GM23338 (cell line): ENCODE measurements at regions not wholly inside any gene's neighbourhood (a gene's known extent, or its start where the extent isn't known, plus 50 kb on each side); places are given as distances from the start of the nearest gene placed in this dataset.

Experiments
- ATAC-seq: fragments of 200-7000 bp; cut with Tn5 transposase; 3 replicates; pipeline ENCODE4 v1.9.1; 2020
- DNase-seq: peaks from one replicate; pipeline ENCODE4 v3.0.0-alpha.2; 2015; ENCODE audit warnings: low spot score
- H2AFZ ChIP-seq: fragments of 200-600 bp; sonication (generic); 2 replicates; pipeline ENCODE4 v1.8.0; 2016; ENCODE audit warnings: antibody characterized with exemption, mild to moderate bottlenecking, moderate library complexity
- H3F3A ChIP-seq: fragments of 200-600 bp; sonication (generic); replicated peaks from 2 replicates; pipeline ENCODE4 v1.8.0; 2017; ENCODE audit warnings: antibody characterized with exemption, mixed run types, low read depth
- H3K27ac ChIP-seq: fragments of 200-600 bp; sonication (generic); 2 replicates; pipeline ENCODE4 v1.6.1; 2016; ENCODE audit warnings: low read depth
- H3K27me3 ChIP-seq: fragments of 200-600 bp; sonication (generic); 2 replicates; pipeline ENCODE4 v1.8.0; 2016; ENCODE audit warnings: mild to moderate bottlenecking, mixed run types, moderate library complexity; ENCODE audit not compliant: insufficient read depth
- H3K36me3 ChIP-seq: fragments of 200-600 bp; sonication (generic); 2 replicates; pipeline ENCODE4 v1.8.0; 2016; ENCODE audit warnings: mild to moderate bottlenecking; ENCODE audit not compliant: insufficient read depth
- H3K4me1 ChIP-seq: fragments of 200-600 bp; sonication (generic); 2 replicates; pipeline ENCODE4 v1.8.0; 2016; ENCODE audit warnings: mild to moderate bottlenecking, moderate library complexity; ENCODE audit not compliant: insufficient read depth
- H3K4me2 ChIP-seq: fragments of 200-600 bp; sonication (generic); 2 replicates; pipeline ENCODE4 v1.7.1; 2017; ENCODE audit warnings: mixed run types
- H3K4me3 ChIP-seq: fragments of 200-600 bp; sonication (generic); 2 replicates; pipeline ENCODE4 v1.6.1; 2016; ENCODE audit warnings: mixed run types
- H3K79me2 ChIP-seq: fragments of 200-600 bp; sonication (generic); replicated peaks from 2 replicates; pipeline ENCODE4 v1.8.0; 2017; ENCODE audit warnings: mild to moderate bottlenecking; ENCODE audit not compliant: insufficient read depth
- H3K9me2 ChIP-seq: fragments of 200-600 bp; sonication (generic); 2 replicates; pipeline ENCODE4 v1.8.0; 2017; ENCODE audit not compliant: insufficient read depth
- H4K20me1 ChIP-seq: fragments of 200-600 bp; sonication (generic); replicated peaks from 2 replicates; pipeline ENCODE4 v1.8.0; 2017; ENCODE audit warnings: mild to moderate bottlenecking; ENCODE audit not compliant: insufficient read depth
- H3K27ac Mint-ChIP-seq: 2 replicates; pipeline ENCODE4 v1.8.0; 2020; ENCODE audit warnings: inconsistent platforms, mild to moderate bottlenecking, moderate library complexity, mixed read lengths
- H3K27me3 Mint-ChIP-seq: 3 replicates; pipeline ENCODE4 v1.8.0; 2022; ENCODE audit warnings: low read depth, mild to moderate bottlenecking, moderate library complexity, mixed read lengths, inconsistent platforms; ENCODE audit not compliant: insufficient read depth, poor library complexity
- H3K36me3 Mint-ChIP-seq: 3 replicates; pipeline ENCODE4 v1.8.0; 2021; ENCODE audit warnings: low read depth, mild to moderate bottlenecking, inconsistent platforms, moderate library complexity, mixed read lengths
- H3K4me1 Mint-ChIP-seq: 3 replicates; pipeline ENCODE4 v1.8.0; 2020; ENCODE audit warnings: mild to moderate bottlenecking, inconsistent platforms, mixed read lengths
- H3K4me3 Mint-ChIP-seq: 3 replicates; pipeline ENCODE4 v1.8.0; 2021; ENCODE audit warnings: moderate library complexity, mild to moderate bottlenecking, inconsistent platforms, mixed read lengths
- H3K9me3 Mint-ChIP-seq: 3 replicates; pipeline ENCODE4 v1.8.0; 2020; ENCODE audit warnings: moderate library complexity, mild to moderate bottlenecking, inconsistent platforms, mixed read lengths
- CREB1 ChIP-seq: fragments of 250-450 bp; sonication (Bioruptor Pico); IDR thresholded peaks from 2 replicates; pipeline ENCODE4 v1.5.0; 2020; ENCODE audit warnings: low read depth, mild to moderate bottlenecking, moderate library complexity
- EZH2 ChIP-seq: fragments of 200-600 bp; sonication (generic); IDR thresholded peaks from one replicate; pipeline ENCODE4 v1.8.0; 2017; ENCODE audit warnings: antibody characterized with exemption, mild to moderate bottlenecking, low read depth; ENCODE audit not compliant: unreplicated experiment
- EZH2phosphoT487 ChIP-seq: fragments of 200-600 bp; sonication (generic); IDR thresholded peaks from one replicate; pipeline ENCODE4 v1.8.1; 2018; ENCODE audit warnings: antibody characterized with exemption; ENCODE audit not compliant: unreplicated experiment
- JUNB ChIP-seq: IDR thresholded peaks from one replicate; pipeline ENCODE4 v1.6.1; 2016; ENCODE audit warnings: antibody characterized with exemption; ENCODE audit not compliant: unreplicated experiment
- NANOG ChIP-seq: IDR thresholded peaks from 2 replicates; pipeline ENCODE4 v1.6.1; 2016; ENCODE audit warnings: antibody characterized with exemption, borderline replicate concordance
- POLR2AphosphoS5 ChIP-seq: IDR thresholded peaks from 2 replicates; pipeline ENCODE4 v1.6.1; 2016; ENCODE audit warnings: antibody characterized with exemption, low read depth
- STAT1 ChIP-seq: IDR thresholded peaks from one replicate; pipeline ENCODE4 v1.6.1; 2016; ENCODE audit warnings: antibody characterized with exemption; ENCODE audit not compliant: unreplicated experiment
- ZNF114 ChIP-seq: fragments of 250-450 bp; sonication (Bioruptor Pico); IDR thresholded peaks from 2 replicates; pipeline ENCODE4 v1.5.0; 2020; ENCODE audit warnings: mild to moderate bottlenecking, moderate library complexity
- ZNF331 ChIP-seq: fragments of 250-450 bp; sonication (Bioruptor Pico); IDR thresholded peaks from 2 replicates; pipeline ENCODE4 v1.5.0; 2020; ENCODE audit warnings: low read depth, mild to moderate bottlenecking, moderate library complexity
- TF ChIP-seq, protein P1 (sequence below): IDR thresholded peaks from one replicate; pipeline ENCODE4 v1.6.1; 2018; ENCODE audit warnings: antibody characterized with exemption; ENCODE audit not compliant: unreplicated experiment
- TF ChIP-seq, protein P2 (sequence below), 2 experiments: fragments of 200-600 bp in 1 of 2; sonication (generic) in 1 of 2; conservative IDR thresholded peaks; 2 replicates each; pipeline versions ENCODE4 v1.5.1 to v1.6.1; 2016 to 2017; ENCODE audit warnings: antibody characterized with exemption in 2 of 2, low read depth in 2 of 2, mild to moderate bottlenecking in 2 of 2, moderate library complexity in 1 of 2
- TF ChIP-seq, protein P3 (sequence below): fragments of 250-450 bp; sonication (Bioruptor Pico); IDR thresholded peaks from 2 replicates; pipeline ENCODE4 v1.5.0; 2020; ENCODE audit warnings: mild to moderate bottlenecking, moderate library complexity
- TF ChIP-seq, protein P4 (sequence below): IDR thresholded peaks from 2 replicates; pipeline ENCODE4 v1.6.1; 2016; ENCODE audit warnings: antibody characterized with exemption

DNA sequence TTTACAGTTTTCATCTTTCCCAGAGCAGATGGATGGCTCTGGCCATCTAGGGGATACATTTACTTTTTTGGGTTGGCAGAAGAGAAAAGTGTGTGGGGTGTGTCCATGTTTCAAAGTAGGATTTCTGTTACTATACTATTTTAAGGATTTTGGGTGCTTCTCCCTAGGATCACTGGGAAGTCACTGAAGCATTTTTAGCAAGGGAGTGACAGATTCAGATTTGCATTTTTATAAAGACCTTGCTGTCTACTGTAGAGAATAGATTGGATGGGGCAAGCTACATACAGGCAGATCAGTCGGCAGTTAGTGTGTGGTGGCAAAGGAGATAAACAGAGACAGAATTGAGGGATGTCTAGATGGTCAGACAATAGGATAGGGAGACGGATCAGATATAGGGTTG lies 122.5 kb downstream of the TBX19 start:
- H3K27ac Mint-ChIP-seq: no peak overlapping the region
- H2AFZ ChIP-seq: no peak overlapping the region
- H3K27me3 Mint-ChIP-seq: peaks cover 1% of the 10 kb centered on the region
- H3K36me3 ChIP-seq: no peaks in the 10 kb centered on the region
- no peak for ATAC-seq
- peaks cover 13% of the 10 kb centered on the region for H3K4me1 ChIP-seq
- H3K9me3 Mint-ChIP-seq: no peaks in the 10 kb centered on the region
- H3F3A ChIP-seq: no peaks in the 10 kb centered on the region
- H3K9me2 ChIP-seq: 0 out of 2 replicates have a peak, but pooled peaks cover 14% of the 10 kb centered on the region
- H3K4me3 ChIP-seq: no peak overlapping the region
- H3K4me3 Mint-ChIP-seq: no peak overlapping the region
- H3K27me3 ChIP-seq: no peaks in the 10 kb centered on the region
- H3K36me3 Mint-ChIP-seq: no peaks in the 10 kb centered on the region
- no peak for DNase-seq
- H3K79me2 ChIP-seq: no peaks in the 10 kb centered on the region
- no peaks in the 10 kb centered on the region for H4K20me1 ChIP-seq
- TF ChIP-seq ZNF331 (CRISPR knock-in tag) (no peak), EZH2 (no peak), CREB1 (no peak), STAT1 (no peak), ZNF114 (CRISPR knock-in tag) (no peak), POLR2AphosphoS5 (no peak), NANOG (no peak), JUNB (no peak), EZH2phosphoT487 (no peak)
- TF ChIP-seq, protein P1, sequence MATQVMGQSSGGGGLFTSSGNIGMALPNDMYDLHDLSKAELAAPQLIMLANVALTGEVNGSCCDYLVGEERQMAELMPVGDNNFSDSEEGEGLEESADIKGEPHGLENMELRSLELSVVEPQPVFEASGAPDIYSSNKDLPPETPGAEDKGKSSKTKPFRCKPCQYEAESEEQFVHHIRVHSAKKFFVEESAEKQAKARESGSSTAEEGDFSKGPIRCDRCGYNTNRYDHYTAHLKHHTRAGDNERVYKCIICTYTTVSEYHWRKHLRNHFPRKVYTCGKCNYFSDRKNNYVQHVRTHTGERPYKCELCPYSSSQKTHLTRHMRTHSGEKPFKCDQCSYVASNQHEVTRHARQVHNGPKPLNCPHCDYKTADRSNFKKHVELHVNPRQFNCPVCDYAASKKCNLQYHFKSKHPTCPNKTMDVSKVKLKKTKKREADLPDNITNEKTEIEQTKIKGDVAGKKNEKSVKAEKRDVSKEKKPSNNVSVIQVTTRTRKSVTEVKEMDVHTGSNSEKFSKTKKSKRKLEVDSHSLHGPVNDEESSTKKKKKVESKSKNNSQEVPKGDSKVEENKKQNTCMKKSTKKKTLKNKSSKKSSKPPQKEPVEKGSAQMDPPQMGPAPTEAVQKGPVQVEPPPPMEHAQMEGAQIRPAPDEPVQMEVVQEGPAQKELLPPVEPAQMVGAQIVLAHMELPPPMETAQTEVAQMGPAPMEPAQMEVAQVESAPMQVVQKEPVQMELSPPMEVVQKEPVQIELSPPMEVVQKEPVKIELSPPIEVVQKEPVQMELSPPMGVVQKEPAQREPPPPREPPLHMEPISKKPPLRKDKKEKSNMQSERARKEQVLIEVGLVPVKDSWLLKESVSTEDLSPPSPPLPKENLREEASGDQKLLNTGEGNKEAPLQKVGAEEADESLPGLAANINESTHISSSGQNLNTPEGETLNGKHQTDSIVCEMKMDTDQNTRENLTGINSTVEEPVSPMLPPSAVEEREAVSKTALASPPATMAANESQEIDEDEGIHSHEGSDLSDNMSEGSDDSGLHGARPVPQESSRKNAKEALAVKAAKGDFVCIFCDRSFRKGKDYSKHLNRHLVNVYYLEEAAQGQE: no peak
- TF ChIP-seq, protein P2, sequence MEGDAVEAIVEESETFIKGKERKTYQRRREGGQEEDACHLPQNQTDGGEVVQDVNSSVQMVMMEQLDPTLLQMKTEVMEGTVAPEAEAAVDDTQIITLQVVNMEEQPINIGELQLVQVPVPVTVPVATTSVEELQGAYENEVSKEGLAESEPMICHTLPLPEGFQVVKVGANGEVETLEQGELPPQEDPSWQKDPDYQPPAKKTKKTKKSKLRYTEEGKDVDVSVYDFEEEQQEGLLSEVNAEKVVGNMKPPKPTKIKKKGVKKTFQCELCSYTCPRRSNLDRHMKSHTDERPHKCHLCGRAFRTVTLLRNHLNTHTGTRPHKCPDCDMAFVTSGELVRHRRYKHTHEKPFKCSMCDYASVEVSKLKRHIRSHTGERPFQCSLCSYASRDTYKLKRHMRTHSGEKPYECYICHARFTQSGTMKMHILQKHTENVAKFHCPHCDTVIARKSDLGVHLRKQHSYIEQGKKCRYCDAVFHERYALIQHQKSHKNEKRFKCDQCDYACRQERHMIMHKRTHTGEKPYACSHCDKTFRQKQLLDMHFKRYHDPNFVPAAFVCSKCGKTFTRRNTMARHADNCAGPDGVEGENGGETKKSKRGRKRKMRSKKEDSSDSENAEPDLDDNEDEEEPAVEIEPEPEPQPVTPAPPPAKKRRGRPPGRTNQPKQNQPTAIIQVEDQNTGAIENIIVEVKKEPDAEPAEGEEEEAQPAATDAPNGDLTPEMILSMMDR (conservative IDR thresholded peaks at IDR 0.05; ENCODE audit: low read depth in 2 of 2): no peak
- TF ChIP-seq, protein P3, sequence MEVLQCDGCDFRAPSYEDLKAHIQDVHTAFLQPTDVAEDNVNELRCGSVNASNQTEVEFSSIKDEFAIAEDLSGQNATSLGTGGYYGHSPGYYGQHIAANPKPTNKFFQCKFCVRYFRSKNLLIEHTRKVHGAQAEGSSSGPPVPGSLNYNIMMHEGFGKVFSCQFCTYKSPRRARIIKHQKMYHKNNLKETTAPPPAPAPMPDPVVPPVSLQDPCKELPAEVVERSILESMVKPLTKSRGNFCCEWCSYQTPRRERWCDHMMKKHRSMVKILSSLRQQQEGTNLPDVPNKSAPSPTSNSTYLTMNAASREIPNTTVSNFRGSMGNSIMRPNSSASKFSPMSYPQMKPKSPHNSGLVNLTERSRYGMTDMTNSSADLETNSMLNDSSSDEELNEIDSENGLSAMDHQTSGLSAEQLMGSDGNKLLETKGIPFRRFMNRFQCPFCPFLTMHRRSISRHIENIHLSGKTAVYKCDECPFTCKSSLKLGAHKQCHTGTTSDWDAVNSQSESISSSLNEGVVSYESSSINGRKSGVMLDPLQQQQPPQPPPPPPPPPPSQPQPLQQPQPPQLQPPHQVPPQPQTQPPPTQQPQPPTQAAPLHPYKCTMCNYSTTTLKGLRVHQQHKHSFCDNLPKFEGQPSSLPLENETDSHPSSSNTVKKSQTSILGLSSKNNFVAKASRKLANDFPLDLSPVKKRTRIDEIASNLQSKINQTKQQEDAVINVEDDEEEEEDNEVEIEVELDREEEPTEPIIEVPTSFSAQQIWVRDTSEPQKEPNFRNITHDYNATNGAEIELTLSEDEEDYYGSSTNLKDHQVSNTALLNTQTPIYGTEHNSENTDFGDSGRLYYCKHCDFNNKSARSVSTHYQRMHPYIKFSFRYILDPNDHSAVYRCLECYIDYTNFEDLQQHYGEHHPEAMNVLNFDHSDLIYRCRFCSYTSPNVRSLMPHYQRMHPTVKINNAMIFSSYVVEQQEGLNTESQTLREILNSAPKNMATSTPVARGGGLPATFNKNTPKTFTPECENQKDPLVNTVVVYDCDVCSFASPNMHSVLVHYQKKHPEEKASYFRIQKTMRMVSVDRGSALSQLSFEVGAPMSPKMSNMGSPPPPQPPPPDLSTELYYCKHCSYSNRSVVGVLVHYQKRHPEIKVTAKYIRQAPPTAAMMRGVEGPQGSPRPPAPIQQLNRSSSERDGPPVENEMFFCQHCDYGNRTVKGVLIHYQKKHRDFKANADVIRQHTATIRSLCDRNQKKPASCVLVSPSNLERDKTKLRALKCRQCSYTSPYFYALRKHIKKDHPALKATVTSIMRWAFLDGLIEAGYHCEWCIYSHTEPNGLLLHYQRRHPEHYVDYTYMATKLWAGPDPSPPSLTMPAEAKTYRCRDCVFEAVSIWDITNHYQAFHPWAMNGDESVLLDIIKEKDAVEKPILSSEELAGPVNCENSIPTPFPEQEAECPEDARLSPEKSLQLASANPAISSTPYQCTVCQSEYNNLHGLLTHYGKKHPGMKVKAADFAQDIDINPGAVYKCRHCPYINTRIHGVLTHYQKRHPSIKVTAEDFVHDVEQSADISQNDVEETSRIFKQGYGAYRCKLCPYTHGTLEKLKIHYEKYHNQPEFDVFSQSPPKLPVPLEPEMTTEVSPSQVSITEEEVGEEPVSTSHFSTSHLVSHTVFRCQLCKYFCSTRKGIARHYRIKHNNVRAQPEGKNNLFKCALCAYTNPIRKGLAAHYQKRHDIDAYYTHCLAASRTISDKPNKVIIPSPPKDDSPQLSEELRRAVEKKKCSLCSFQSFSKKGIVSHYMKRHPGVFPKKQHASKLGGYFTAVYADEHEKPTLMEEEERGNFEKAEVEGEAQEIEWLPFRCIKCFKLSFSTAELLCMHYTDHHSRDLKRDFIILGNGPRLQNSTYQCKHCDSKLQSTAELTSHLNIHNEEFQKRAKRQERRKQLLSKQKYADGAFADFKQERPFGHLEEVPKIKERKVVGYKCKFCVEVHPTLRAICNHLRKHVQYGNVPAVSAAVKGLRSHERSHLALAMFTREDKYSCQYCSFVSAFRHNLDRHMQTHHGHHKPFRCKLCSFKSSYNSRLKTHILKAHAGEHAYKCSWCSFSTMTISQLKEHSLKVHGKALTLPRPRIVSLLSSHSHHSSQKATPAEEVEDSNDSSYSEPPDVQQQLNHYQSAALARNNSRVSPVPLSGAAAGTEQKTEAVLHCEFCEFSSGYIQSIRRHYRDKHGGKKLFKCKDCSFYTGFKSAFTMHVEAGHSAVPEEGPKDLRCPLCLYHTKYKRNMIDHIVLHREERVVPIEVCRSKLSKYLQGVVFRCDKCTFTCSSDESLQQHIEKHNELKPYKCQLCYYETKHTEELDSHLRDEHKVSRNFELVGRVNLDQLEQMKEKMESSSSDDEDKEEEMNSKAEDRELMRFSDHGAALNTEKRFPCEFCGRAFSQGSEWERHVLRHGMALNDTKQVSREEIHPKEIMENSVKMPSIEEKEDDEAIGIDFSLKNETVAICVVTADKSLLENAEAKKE (CRISPR knock-in tag): no peak
- TF ChIP-seq, protein P4, sequence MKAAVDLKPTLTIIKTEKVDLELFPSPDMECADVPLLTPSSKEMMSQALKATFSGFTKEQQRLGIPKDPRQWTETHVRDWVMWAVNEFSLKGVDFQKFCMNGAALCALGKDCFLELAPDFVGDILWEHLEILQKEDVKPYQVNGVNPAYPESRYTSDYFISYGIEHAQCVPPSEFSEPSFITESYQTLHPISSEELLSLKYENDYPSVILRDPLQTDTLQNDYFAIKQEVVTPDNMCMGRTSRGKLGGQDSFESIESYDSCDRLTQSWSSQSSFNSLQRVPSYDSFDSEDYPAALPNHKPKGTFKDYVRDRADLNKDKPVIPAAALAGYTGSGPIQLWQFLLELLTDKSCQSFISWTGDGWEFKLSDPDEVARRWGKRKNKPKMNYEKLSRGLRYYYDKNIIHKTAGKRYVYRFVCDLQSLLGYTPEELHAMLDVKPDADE: no peak
- H3K4me2 ChIP-seq: no peak overlapping the region
- H3K4me1 Mint-ChIP-seq: peaks cover 6% of the 10 kb centered on the region
- H3K27ac ChIP-seq: no peak overlapping the region
